Pancreas (tissue), 10 donors: ENCODE measurements at regions not wholly inside any gene's neighbourhood (a gene's known extent, or its start where the extent isn't known, plus 50 kb on each side); places are given as distances from the start of the nearest gene placed in this dataset.
A peak's percentile ranks its signal among the peaks of the same experiment; 100 is the strongest.

Experiments used
- ATAC-seq, 4 donors: fragments of 200-7000 bp; cut with Tn5 transposase; one replicate each; pipeline versions ENCODE4 v1.8.0 to v1.9.1; 2020; ENCODE audit warnings: mild to moderate bottlenecking in 4 of 4, moderate library complexity in 4 of 4
- DNase-seq, 6 donors: peaks; one replicate each; pipeline ENCODE4 v3.0.0-alpha.2; 2020
- FAIRE-seq: peaks from 2 replicates; lab custom pipeline; 2012; peaks lifted over from hg19 to GRCh38; lab: Jason Lieb, UNC
- H3K27ac ChIP-seq, 4 donors: fragments of 200-600 bp; sonication (generic); 1 replicate in 3 of 4; 2 replicates in 1 of 4; pipeline versions ENCODE4 v1.5.0 to v1.8.0; 2020
- H3K27me3 ChIP-seq, 4 donors: fragments of 200-600 bp; one replicate each; pipeline ENCODE4 v1.8.0; 2021
- H3K36me3 ChIP-seq, 3 donors: fragments of 200-600 bp; sonication (generic) in 1 of 3; one replicate each; pipeline versions ENCODE4 v1.5.0 to v1.8.0; 2020 to 2021
- H3K4me1 ChIP-seq, 3 donors: fragments of 200-600 bp; one replicate each; pipeline ENCODE4 v1.8.0; 2021
- H3K4me3 ChIP-seq, 4 donors: fragments of 200-600 bp; sonication (generic) in 2 of 4; one replicate each; pipeline versions ENCODE4 v1.5.0 to v1.8.0; 2020 to 2021
- H3K9me3 ChIP-seq, 4 donors: fragments of 200-600 bp; one replicate each; pipeline ENCODE4 v1.8.0; 2021
- WGBS, 2 donors: extraction: QIAGEN DNeasy Blood & Tissue Kit; methylation state at CpG; one replicate each; pipeline ENCODE4 v1.1.7; 2013; 5-methylcytosine and 5-hydroxymethylcytosine counted together
- intact Hi-C, 3 donors: fragments of 100-400 bp; cut with DNase I; formaldehyde crosslinking; loops; one replicate each; pipeline versions ENCODE4 v1.11.1 to v1.14.2; 2022
- TF ChIP-seq, protein P1 (sequence below), 4 donors: fragments of 200-600 bp; sonication (generic) in 3 of 4; IDR thresholded peaks; one replicate each; pipeline versions ENCODE4 v1.5.0 to v1.8.0; 2021; ENCODE audit warnings: antibody characterized with exemption in 4 of 4
- donor health status: healthy with polysubstance abuse.
- donor health status: DM: no; HTN: no; CAD: no; lungs with moderate emphysema.
- donor health status: DM: no; HTN: no; CAD: no.
- donor health status: control.
- donor health status: control.
- donor health status: Bipolar disorder and iron deficiency.
- donor health status: DM: yes; HTN: yes; CAD: no.
- donor health status: DM: no; HTN: no; CAD: no.
- donor health status: DM: no; HTN: no; CAD: no.
- donor health status: DM: yes; HTN: yes; CAD: no.

DNA sequence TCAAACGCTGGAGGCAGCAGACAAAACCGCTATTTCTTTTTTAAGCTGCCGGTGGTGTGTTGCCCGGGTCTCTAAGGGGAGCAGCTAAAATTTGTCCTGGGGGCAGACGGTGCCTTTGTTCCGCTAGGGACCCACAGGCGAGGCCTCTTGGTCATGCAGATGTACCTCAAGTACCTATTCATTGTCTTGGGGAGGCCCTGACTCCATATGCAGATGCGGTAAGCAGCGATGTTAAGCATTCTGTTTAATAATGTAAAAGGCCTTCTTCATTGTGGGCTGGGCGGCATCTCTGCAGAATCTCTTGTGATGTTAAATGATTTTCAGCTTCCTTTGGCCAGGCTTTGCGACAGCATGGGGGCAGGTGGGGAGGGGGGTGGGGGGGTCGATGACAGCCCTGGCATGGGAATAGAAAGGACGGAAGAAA, 98.9 kb upstream of the PJA1 start:
- no peaks in the 10 kb centered on the region for H3K4me1 ChIP-seq
- TF ChIP-seq, protein P1, sequence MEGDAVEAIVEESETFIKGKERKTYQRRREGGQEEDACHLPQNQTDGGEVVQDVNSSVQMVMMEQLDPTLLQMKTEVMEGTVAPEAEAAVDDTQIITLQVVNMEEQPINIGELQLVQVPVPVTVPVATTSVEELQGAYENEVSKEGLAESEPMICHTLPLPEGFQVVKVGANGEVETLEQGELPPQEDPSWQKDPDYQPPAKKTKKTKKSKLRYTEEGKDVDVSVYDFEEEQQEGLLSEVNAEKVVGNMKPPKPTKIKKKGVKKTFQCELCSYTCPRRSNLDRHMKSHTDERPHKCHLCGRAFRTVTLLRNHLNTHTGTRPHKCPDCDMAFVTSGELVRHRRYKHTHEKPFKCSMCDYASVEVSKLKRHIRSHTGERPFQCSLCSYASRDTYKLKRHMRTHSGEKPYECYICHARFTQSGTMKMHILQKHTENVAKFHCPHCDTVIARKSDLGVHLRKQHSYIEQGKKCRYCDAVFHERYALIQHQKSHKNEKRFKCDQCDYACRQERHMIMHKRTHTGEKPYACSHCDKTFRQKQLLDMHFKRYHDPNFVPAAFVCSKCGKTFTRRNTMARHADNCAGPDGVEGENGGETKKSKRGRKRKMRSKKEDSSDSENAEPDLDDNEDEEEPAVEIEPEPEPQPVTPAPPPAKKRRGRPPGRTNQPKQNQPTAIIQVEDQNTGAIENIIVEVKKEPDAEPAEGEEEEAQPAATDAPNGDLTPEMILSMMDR (IDR thresholded peaks at IDR 0.05) = no peak
- no peaks in the 10 kb centered on the region for H3K9me3 ChIP-seq
- ATAC-seq (no peak), DNase-seq (peak in 1 of 6 donors; percentile 16), FAIRE-seq (no peak)
- H3K4me3 ChIP-seq = no peak overlapping the region
- intact Hi-C loops = no loop called here
- H3K27me3 ChIP-seq = peaks cover 0 to 5% (median 0%) of the 10 kb centered on the region in 4 donors
- no peaks in the 10 kb centered on the region for H3K36me3 ChIP-seq
- no peak overlapping the region for H3K27ac ChIP-seq
- 39 to 62% methylated on average over 13 of the region's 13 CpGs for WGBS, 2 donors

GRCh38 chrX:69263251-69263820, 98.1 kb upstream of the PJA1 start:
- FAIRE-seq (no peak), DNase-seq (no peak), ATAC-seq (no peak)
- Histone ChIP-seq H3K9me3 (no peaks in the 10 kb centered on the region), H3K4me1 (no peaks in the 10 kb centered on the region), H3K4me3 (no peak overlapping the region), H3K27ac (no peak overlapping the region), H3K36me3 (no peaks in the 10 kb centered on the region), H3K27me3 (peaks cover 0 to 5% (median 0%) of the 10 kb centered on the region in 4 donors)
- TF ChIP-seq, protein P1 (IDR thresholded peaks at IDR 0.05) = no peak
- intact Hi-C loops = no loop called here
- WGBS, 2 donors = 63 to 71% methylated on average over 3 of the region's 3 CpGs

- DNase-seq = peak in 1 of 6 donors; percentile 34
- H3K27me3 ChIP-seq = peaks cover 0 to 5% (median 0%) of the 10 kb centered on the region in 4 donors
- no peak for FAIRE-seq
- no peaks in the 10 kb centered on the region for H3K4me1 ChIP-seq
- no peak overlapping the region for H3K27ac ChIP-seq
- H3K9me3 ChIP-seq = no peaks in the 10 kb centered on the region
- WGBS, 2 donors = 65 to 70% methylated on average over 12 of the region's 12 CpGs
- no peak overlapping the region for H3K4me3 ChIP-seq
- TF ChIP-seq, protein P1 (IDR thresholded peaks at IDR 0.05) = no peak
- intact Hi-C loops = no loop called here
- no peak for ATAC-seq
- H3K36me3 ChIP-seq = no peaks in the 10 kb centered on the region
Measured at GRCh38 chrX:69262036-69262936, 97.0 kb upstream of the PJA1 start.

GRCh38 chrX:69260169-69260568, 94.9 kb upstream of the PJA1 start:
- no peak for ATAC-seq
- TF ChIP-seq, protein P1 (IDR thresholded peaks at IDR 0.05) = no peak
- peak in 1 of 6 donors; percentile 2 for DNase-seq
- H3K36me3 ChIP-seq = no peaks in the 10 kb centered on the region
- no peak overlapping the region for H3K27ac ChIP-seq
- intact Hi-C loops = no loop called here
- no peak overlapping the region for H3K4me3 ChIP-seq
- H3K4me1 ChIP-seq = no peaks in the 10 kb centered on the region
- no peaks in the 10 kb centered on the region for H3K9me3 ChIP-seq
- no peak for FAIRE-seq
- WGBS, 2 donors = 57 to 64% methylated on average over 2 of the region's 2 CpGs
- H3K27me3 ChIP-seq = peaks cover 0 to 2% (median 0%) of the 10 kb centered on the region in 4 donors
